ENCODE measurements at regions not wholly inside any gene's neighbourhood (a gene's known extent, or its start where the extent isn't known, plus 50 kb on each side); places are given as distances from the start of the nearest gene placed in this dataset.

- TF ChIP-seq, protein P1, sequence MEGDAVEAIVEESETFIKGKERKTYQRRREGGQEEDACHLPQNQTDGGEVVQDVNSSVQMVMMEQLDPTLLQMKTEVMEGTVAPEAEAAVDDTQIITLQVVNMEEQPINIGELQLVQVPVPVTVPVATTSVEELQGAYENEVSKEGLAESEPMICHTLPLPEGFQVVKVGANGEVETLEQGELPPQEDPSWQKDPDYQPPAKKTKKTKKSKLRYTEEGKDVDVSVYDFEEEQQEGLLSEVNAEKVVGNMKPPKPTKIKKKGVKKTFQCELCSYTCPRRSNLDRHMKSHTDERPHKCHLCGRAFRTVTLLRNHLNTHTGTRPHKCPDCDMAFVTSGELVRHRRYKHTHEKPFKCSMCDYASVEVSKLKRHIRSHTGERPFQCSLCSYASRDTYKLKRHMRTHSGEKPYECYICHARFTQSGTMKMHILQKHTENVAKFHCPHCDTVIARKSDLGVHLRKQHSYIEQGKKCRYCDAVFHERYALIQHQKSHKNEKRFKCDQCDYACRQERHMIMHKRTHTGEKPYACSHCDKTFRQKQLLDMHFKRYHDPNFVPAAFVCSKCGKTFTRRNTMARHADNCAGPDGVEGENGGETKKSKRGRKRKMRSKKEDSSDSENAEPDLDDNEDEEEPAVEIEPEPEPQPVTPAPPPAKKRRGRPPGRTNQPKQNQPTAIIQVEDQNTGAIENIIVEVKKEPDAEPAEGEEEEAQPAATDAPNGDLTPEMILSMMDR (IDR thresholded peaks at IDR 0.05; ENCODE audit: insufficient read depth, low read length): no peak
- no peak overlapping the region for H3K4me3 ChIP-seq (ENCODE audit: low read depth, low read length)
- DNase-seq (ENCODE audit: low read depth): no peak
Observed at GRCh38 chr2:4018535-4018934, 315.2 kb downstream of the DCDC2C start.

DNA sequence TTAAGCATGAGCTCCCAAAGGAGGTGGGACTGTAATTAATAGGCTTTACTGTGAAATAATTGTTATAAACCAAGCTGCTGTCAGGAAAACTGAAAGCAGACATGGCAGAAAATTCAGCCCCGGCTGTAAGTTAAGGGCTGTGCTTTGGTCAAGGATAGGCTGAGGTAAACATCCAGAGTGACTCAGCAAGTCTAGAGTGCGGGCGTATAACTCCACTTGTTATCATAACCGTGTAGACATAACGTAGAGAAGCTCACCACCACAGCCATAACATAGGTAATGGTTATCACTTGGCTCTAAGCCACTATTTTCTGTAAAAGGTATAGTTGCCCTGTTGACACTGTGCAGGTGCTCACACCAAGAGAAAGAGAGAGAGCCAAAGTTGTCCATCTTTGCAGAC, 316.8 kb downstream of the DCDC2C start:
- no peak overlapping the region for H3K4me3 ChIP-seq (ENCODE audit: low read depth, low read length)
- TF ChIP-seq, protein P1 (IDR thresholded peaks at IDR 0.05; ENCODE audit: insufficient read depth, low read length): no peak
- DNase-seq (ENCODE audit: low read depth): no peak

DNA sequence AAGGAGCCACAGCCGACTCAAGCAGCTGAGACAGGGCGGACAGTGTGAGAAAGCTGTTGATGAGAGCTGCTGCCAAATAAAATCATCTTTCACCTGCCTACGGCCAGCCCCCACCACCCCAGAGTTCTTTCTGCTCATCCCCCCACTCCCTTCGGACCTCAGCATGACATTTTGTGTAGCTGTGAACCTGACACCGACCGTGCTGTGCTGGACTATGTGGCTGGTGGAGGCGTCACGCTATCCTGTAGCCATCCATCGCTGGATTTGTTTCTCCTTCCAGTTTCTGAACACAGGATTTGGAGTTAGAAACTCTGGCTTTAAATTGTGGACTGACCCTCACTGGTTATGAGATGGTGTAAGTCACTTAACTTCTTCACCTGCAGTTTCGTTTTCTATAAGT, 317.3 kb downstream of the DCDC2C start:
- H3K4me3 ChIP-seq (ENCODE audit: low read depth, low read length): no peak overlapping the region
- TF ChIP-seq, protein P1 (IDR thresholded peaks at IDR 0.05; ENCODE audit: insufficient read depth, low read length): no peak
- DNase-seq (ENCODE audit: low read depth): no peak

DNA sequence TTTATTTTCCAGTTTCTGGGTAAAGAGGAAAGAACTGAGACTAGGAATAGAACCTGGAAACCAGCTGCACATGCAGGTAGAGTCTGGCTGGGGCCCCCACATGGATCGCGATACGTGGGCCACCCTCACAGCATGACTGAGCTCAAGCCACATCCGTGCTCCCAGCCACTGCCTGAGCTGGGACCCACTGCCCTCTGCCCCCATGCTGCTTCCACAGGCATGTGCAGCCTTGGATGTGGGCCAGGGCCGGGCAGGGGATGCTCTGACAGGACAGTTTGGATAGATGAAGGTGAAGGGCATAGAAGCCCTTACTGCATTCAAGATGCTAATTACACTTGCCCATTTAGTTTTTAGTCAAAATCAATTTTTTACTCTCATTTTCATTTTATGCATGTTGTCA, 321.2 kb downstream of the DCDC2C start:
- TF ChIP-seq, protein P1 (IDR thresholded peaks at IDR 0.05; ENCODE audit: insufficient read depth, low read length): no peak
- DNase-seq (ENCODE audit: low read depth): no peak
- no peak overlapping the region for H3K4me3 ChIP-seq (ENCODE audit: low read depth, low read length)

- TF ChIP-seq, protein P1 (IDR thresholded peaks at IDR 0.05; ENCODE audit: insufficient read depth, low read length): no peak
Observed at GRCh38 chr2:4029081-4029480, 325.7 kb downstream of the DCDC2C start.

DNA sequence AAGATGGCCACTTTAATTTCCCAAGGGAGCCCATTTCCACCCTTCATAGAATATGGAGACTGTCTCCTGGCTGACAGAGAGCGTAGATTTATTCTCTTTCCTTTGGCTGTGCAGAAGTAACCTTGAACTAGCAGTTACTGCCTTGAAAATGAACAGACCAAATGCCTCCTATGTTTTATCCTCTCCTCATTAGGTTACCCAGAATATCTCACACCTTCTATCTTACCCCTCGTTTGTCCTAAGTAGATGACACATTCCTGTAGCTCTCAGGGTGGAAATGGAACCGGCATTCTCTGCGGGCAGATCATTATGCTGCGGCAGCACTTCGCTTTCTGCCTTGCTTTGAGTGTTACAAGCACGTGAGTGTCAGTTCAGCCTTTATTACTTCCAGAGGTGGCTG, 336.5 kb downstream of the DCDC2C start:
- no peak overlapping the region for H3K4me3 ChIP-seq (ENCODE audit: low read depth, low read length)
- TF ChIP-seq, protein P1 (IDR thresholded peaks at IDR 0.05; ENCODE audit: insufficient read depth, low read length): no peak

More at GRCh38 chr2:4029081-4029480, 325.7 kb downstream of the DCDC2C start:
- H3K4me3 ChIP-seq (ENCODE audit: low read depth, low read length): no peak overlapping the region
- DNase-seq (ENCODE audit: low read depth): no peak

More for the DNA sequence above, 336.5 kb downstream of the DCDC2C start:
- no peak for DNase-seq (ENCODE audit: low read depth)
